GM18858 (cell line): ENCODE measurements at regions not wholly inside any gene's neighbourhood (a gene's known extent, or its start where the extent isn't known, plus 50 kb on each side); places are given as distances from the start of the nearest gene placed in this dataset.
"Not testable (repeated sequence)": the region's sequence is repeated elsewhere in the genome, so short reads cannot be mapped to it uniquely, and the experiment has no call there.

Experiments
- ATAC-seq: cut with Tn5 transposase; IDR thresholded peaks from one replicate; pipeline ENCODE4 v1.9.1; 2021; ENCODE audit not compliant: unreplicated experiment

DNA sequence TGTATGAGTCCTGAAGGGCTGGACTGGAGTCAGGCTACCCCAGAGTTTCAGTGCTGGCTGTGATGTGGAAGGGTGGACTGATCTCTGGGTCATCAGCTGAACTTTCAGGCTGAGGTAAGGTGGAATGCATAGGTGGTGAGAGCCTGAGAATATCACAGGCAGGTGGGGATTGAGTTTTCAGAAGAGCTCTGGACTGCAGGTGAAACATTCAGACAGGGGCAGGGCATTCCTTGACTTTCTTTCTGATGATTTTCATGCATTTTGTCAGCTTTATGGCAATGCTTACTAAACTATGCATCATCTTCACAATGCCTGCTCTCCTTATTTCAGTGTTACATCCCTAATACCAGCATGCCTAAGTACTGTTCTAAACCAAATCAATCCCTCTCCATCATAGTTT lies 755.0 kb downstream of the KCNA4 start:
- ATAC-seq, result no peak

DNA sequence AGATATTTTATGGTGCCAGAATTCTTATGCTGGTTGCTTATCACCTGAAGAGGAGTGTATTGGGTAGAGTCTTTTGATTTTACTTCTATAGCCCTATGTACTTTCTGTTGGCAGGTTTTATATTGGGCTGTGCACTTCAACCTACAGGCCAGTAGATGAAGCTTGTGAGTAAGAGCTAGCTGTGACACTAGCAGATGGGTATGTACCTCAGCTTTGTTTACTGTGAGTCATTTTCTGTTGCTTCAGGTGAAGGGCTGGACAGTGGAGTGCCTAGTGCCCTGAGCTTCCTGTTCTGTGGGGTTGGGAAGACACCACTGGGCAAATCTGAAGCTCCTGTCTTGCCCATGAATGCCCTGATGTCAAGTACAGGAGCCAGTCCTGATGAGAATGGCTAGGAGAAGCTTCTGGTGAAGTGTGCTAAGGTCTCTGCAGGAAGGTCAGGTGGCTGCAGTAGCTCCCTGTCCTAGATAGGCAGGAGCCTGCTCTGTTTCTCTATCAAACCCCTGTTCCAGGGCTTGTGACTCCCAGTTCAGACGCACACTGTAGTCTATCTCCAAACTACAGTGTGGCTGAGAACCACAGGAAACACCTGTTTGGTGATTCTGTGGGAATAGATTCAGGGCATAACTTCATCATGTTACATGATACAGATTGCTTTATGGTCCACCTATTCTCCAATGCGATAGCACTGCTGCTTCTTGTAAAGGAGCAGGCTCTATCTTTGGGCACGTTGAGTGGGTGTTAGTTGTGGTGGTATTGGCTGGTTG lies 755.7 kb downstream of the KCNA4 start:
- ATAC-seq, result no peak

DNA sequence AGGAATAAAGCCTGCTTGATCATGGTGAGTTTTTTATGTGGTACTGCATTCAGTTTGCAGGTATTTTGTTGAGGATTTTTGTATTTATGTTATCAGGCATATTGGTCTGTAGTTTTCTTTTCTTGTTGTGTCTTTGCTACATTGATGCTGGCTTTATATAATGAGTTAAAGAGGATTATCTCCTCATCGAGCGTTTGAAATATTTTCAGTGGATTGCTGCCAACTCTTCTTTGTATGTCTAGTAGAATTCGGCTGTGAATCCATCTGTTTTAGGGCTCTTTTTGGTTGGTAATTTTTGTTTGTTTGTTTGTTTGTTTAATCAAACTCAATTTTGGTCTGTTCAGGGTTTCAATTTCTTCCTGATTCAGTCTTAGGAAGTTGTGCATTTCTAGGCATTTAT lies 758.4 kb downstream of the KCNA4 start:
- ATAC-seq, result no peak

DNA sequence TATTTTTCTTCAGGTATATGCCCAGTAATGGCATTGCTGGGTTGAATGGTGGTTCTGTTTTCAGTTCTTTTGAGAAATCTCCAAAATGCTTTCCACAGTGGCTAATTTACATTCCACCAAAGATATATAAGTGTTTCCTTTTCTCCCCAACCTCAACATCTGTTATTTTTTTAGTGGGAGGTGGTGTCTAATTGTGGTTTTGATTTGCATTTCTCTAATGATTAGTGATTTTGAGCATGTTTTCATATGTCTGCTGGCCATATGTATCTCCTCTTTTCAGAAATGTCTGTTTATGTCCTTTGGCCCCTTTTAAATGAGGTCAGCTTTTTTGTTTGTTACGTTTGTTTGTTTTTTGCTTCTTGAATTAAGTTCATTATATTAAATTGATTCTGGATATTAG lies 760.2 kb downstream of the KCNA4 start:
- ATAC-seq, result peak; percentile 39

DNA sequence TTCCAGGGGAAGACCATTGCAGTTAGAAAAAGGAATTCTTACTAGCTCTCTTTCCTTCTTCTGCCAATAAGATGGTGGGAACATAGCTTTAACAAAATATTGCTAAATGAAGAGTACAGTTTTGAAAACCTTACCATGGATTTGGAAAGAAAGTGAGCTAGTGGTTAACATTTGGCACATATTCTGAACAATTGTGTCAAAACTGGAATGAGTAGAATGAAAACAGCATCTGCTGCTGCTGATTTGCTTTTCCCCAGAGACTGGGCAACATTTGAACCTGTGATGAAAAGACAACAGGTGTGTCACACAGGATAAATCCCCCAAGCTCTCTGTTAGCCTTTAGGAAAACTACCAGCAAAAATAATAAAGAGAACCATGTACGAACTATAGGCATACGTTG lies 761.4 kb downstream of the KCNA4 start:
- ATAC-seq, result no peak

DNA sequence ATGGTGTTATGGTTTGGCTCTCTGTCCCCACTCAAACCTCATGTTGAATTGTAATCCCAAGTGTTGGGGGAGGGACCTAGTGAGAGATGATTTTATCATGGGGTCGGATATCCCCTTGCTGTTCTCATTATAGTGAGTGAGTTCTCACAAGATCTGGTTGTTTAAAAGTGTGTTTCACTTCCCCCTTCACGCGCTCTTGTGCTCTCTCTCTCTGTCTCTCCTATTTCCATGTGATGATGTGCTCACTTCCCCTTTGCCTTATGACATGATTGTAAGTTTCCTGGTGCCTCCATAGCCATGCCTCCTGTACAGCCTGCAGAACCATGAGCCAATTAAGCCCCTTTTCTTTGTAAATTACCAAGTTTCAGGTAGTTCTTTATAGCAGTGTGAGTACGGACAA lies 765.1 kb downstream of the KCNA4 start:
- peak; percentile 86 for ATAC-seq

DNA sequence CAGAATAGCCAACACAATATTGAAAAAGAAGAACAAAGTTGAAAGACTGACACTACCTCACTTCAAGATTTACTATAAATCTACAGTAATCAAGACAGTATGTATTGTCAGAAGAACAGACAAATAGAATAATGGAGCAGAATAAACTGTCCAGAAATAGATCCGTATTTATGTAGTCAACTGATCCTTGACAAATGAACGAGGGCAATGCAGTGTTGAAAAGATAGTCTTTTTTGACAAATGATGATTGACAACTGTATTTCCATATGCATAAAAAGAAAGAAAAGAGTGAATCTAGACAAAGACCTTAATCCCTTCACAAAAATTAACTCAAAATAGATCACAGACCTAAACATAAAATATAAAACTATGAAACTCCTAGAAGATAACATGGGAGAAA lies 767.1 kb downstream of the KCNA4 start:
- no peak for ATAC-seq

DNA sequence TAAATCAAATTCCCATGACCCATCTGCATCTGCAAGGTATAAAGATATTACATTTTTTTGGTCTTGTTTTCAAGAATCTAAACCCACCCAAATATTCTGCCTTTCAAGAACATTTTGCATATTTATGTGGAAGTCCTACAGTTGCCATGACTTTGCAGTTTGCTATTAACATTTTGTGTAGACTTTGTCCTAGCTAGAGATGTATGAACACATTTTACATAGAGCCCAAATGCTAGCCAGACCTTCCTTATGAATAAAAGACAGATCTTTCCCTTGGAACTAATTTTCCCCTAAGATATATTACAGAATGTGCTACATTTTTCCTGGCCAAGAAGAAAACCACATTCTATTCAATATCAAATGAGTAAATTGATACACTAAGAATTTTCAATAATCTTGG lies 772.5 kb downstream of the KCNA4 start:
- no peak for ATAC-seq

DNA sequence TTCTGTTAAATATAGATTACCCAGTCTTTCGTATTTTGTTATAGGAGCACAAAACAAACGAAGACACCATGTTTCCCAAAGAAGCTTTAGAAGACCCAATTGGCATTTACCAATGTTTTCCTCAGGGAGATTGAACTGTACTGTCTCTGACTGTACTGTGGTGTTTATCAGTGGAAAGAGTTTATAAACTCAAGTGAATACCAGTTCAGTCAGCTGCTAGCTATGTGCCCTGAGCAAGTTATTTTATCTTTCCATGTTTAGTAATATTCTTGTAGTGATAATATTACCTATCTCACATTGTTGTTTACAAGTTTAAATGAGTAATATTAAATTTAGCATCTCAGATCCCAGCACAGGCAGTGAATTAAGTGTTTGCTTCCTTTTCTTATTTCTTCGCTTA lies 773.2 kb downstream of the KCNA4 start:
- ATAC-seq, result no peak

DNA sequence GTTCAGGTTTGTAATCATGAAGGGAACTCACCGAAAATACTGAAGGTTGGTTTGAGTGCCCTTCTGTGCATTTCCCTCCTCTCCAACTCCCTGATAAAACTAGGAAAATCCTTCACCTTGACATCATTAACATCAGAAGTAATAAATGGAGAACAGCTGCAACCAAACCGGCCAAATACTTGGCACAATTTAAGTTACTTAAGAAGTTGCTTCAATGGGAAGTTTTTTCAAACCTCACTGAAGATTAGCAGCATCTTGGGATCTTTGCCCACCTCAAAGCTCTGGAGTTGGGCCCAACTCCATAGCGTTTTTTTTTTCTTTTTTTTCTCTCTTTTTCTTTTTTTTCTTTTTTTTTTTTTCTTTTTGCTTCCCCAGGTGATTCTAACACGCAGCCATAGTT lies 784.8 kb downstream of the KCNA4 start:
- no peak for ATAC-seq

DNA sequence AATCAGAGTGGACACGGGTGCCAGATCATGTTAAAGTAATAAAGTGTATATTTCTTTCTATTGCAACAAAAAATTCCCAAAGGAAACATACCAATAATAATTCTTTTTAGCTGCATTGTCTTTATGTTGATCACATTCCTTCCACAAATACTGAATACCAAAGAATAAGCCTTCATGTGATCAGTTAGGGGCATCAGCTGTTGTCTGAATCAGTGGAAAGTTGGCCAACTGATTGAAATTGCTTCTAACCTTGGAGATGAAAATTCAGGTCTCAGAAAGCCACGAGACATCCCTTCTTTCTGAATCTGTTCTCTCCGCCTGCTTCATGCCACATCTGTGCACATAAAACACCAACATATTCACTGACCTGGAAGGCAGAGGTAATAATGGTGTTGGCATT lies 785.2 kb downstream of the KCNA4 start:
- ATAC-seq, result no peak

DNA sequence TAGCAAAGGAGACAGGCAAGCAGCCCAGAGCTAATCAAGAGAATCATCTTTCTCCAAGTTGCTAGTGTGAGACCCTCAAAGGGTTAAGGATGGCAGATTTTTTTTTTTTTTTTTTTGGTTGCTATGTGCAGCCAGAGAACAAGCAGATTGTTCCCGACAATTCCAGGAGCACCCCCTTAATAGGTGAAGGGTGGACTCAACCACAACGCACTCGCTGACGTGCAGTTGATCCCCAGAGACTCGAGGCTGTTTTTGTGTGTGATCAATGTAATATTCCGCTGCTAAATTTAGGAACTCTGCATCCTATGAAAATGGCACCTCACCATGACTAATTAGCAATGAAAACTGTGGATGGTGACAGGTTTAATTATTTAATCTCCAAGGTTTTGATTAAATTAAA lies 789.0 kb downstream of the KCNA4 start:
- no peak for ATAC-seq

DNA sequence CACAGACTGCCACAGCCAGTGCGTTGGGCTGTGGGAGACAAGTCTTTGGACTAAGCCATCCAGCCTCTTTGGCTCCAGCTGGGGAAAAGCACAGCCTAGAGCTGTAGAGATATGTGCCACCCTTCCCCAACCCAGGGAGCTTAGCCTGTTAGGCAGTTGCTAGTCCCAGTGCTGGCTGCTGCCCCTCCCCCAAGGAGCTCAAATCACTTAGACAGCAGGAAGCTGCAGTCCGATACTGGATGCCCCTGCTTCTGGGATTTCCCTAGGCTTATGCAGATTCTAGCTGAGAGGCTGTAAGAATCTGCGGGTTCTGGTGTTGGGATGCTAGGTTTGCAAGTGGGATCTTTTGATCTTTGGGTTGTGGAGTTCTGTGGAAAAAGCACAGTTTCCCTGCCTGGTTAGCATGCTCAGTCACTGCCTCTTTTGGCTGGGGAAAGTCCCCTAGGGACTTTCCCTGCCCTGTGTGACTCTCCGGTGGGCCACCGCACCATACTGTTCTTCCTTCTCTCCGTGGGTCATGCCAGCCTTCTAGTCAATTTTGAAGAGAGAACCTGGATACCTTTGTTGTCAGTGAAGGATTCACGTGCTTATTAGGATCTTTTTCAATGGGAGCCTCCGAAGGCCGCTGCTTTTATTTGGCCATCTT lies 792.0 kb downstream of the KCNA4 start:
- no peak for ATAC-seq

DNA sequence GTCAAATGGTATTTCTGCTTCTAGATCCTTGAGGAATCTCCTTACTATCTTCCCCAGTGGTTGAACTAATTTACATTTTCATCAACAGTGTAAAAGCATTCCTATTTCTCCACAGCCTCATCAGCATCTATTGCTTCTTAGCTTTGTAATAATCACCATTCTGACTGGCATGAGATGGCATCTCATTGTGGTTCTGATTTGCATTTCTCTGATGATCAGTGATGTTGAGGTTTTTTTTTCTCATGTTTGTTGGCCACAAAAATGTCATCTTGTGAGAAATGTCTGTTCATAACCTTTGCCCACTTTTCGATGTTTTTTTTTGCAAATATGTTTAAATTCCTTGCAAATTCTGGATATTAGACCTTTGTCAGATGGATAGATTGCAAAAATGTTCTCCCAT lies 797.3 kb downstream of the KCNA4 start:
- ATAC-seq, result not testable (repeated sequence)

DNA sequence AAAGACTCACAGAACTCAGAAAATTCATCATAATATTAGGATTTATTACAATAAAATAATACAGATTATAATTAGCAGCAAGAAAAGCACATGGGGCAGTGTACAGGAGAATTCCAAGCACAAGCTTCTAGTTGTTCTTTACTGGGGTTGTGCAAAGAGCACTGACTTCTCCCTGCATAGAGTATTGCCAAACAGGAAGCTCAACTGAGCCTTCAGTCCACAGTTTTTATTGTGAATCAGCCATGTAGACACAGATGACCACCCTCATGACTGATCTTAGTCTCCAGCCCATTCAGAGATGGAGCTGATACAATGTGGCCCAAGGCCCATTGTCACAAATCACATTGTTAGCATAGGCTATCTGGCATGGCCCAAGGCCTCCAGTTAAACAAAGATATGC lies 798.9 kb downstream of the KCNA4 start:
- no peak for ATAC-seq

DNA sequence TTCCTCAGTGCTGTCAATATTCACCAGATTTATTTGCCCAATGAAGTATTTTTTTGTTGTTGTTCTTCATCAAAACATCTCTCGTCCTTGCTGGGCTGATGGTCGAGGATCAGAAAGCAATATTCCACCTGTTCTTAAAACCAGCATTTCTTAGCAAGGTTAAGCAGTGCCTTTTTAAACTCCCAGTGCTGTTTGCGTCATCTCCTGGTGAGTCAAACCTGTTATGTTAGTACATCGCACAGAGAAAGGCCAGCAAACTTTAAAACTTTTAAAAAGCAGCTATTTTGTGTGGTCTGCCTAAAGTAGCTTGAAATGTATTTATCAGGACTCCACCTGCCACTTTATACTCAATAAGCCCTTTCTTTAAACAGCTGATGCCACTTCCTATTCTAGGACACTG lies 802.0 kb downstream of the KCNA4 start:
- ATAC-seq, result no peak

DNA sequence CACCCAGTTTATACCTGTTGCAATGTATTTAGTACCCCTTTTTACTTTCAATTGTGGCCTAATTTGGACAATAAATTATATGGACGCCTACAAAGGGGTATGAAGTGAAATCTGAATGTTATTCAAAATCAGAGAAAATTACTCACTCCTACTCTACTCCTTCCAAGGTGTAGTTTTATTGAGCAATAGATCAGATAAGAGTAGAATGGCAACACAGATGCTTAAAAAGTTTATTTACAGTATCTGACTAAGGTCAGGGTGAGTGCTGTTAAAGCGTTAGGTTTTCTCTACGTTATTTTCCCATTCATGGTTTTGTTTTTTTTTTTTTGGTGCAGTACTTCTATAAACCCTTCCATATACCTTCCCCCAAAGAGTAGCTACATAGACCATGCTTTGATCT lies 805.6 kb downstream of the KCNA4 start:
- no peak for ATAC-seq

DNA sequence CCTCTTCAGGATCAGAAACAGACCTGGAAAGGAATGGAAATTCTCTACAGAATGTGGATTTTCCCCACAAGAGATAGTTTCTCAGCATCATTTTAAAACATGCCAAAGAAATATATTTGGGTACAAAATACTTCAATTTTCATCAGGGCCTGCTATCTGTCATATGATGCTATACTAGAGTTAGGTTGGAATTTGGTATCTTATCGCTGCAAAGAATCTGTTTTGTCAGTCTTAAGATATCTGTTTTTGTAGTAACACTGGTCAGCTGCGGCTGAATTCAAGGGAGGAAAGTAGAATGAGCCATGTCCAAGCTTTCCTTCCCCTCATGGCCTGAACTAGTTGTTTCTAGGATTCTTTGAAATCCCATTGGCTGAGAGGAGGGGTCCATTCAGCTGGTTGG lies 806.4 kb downstream of the KCNA4 start:
- ATAC-seq, result no peak

DNA sequence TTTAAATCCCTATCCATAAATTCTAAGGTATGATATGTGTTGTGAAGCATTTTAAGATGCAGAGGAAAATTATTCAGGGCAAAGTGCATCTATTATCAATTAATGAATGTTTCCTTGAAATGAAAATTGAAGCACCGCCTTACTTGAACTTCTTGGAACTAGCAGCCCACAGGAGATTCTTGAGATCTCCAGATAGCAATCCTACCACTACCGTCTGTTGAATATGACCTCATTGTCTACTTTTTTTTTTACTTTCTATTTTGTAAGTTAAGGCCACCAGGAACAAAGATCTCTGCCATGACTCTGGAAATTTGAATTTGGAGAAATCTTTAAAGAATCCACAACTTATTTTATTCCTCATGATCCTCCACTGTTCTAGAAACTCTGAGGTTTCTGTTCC lies 808.7 kb downstream of the KCNA4 start:
- ATAC-seq, result no peak

DNA sequence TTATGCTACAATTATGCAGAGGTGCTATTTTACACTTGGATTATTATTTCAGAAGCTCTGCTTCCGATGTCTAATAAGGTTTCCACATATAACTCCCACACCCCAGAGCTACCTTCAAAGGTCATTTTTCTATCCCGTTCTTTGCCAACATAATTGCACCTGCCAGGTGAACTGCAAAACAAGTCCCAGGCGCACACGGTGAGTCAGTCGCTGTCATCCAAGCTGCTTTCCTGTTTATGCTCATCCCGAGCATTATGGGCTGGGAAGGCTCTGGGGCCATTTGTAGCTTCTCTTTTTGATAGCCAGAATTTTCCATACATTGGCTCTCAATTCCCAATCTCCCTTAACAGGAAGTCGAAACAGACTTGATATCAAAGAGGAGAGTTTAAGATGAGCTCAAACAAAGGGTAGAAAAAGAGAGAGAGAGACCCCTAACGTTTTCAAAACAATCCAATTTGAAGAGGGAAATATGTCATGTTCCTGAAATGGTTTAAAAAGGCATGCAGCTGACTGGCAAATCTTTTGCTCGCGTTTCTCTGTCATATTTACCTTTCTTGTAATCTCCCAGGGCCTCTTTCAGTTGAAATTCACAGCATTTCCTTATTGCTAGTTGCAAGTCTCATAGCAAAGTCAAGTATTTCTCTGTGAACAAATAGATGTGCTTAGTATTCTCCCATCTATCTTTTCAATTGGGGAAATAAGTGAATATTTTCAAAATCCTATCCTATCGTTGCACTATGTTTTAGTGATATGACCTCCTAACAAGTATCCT lies 815.9 kb downstream of the KCNA4 start:
- no peak for ATAC-seq

DNA sequence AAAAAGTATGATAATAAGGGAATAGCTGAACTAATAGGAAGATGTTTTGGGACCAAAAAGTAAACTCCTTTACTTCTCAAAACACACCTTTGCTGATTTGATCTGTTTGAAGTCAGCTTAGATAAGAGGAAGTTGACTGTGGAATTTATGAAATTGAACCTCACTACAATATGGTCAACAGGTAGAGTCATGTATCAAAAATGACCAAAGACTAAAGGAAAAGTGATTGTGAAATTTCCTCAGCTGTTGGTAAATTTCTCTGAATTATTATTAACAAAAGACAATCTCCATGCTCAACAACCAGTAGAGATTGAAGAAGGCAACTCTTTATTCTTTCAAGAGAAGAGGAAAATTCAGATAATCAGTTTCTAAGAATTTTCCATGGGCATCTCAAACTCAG lies 826.5 kb downstream of the KCNA4 start:
- ATAC-seq, result no peak

DNA sequence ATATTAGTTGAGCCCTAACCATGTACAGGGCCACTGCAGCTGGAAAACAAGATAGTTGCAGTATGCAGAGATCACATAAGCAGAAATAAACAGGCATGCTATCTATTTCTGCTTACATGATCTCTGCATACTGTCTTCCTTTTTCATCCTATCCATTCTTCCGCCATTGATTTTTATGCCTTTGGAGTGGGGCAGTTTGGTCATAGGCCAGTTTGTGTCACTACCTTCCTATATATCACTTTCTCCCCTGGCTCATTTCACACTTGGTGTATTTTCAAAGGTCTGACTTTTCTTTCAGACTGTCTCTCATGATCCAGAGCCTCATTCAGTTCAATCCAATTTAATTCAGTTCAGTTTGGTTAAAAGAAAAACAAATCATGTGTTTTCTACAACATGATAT lies 829.6 kb downstream of the KCNA4 start:
- ATAC-seq, result no peak
